ENCODE measurements at regions not wholly inside any gene's neighbourhood (a gene's known extent, or its start where the extent isn't known, plus 50 kb on each side); places are given as distances from the start of the nearest gene placed in this dataset.

DNA sequence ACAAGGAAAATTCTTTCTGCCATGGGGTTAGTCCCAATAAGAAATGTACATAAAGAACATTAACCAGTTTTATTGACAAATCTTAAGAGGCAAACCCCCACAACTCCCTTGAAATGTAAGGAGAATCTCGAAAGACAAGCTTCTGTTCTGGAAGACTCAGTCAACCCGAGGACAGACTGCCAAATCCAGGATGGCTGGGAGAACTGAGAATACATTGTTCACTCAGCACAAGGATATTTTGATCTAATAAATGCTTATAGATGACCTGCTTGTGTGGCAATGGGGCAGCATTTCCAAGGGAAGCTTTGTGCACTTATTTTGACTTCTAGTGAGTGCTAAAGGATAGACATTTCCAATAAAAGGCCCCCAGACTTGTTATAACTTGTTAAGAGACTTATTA lies 280.4 kb downstream of the DHX15 start:
- no peak for DNase-seq

GRCh38 chr4:24298911-24299310 lies 285.4 kb downstream of the DHX15 start:
- no peak for DNase-seq

GRCh38 chr4:24287096-24287495 lies 297.3 kb downstream of the DHX15 start:
- DNase-seq: no peak

- no peak for DNase-seq
Observed at GRCh38 chr4:24285759-24286158, 298.6 kb downstream of the DHX15 start.

GRCh38 chr4:24282446-24282845 lies 301.9 kb downstream of the DHX15 start:
- DNase-seq: no peak

- DNase-seq: no peak
Observed at GRCh38 chr4:24279911-24280375, 304.4 kb downstream of the DHX15 start.

- peak in 12 of 56 donors; percentile 1 to 15 (median 6) for DNase-seq
Observed at GRCh38 chr4:24279469-24279868, 304.9 kb downstream of the DHX15 start.

DNA sequence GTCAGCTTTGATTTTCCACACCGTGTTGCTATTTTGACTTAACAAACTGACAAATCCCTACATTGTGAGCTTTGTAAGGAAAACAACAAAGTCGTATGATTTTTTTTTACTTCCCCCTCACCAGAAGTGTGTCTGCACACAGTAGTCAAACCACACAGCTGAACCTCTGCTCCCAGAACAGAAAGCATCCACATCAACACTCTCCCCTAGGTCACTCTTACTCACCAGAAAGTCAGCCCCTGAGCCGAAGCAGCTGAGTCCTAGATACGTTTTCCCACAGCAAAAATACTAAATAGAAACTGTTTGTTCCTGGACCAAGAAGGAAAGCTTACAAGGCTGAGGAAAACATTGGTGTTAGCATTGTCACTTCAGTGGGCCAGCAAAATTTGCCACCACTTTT lies 305.7 kb downstream of the DHX15 start:
- no peak for DNase-seq

DNA sequence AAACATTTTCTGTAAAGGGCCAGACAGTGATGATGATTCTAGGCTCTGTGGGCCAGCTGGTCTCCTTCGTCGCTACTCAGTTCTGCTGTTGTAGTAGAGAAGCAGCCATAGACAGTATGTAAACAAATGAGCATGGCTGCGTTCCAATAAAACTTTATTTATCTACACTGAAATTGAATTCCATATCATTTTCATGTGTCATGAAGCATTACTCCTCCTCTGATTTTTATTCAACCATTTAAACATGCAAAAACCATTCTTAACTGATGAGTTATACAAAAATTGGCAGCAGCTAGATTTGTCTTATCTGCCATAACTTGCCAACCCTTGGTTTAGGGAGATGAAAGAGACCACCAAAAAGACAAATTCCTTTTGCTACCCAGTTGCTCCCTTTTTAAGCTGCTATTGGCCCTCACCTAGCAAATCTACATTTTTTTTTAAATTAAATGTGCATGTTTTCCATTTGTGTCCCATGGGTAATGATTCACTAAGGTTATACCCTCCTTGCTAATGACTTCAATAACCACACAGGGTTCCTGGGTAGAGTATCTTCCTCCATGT lies 309.9 kb downstream of the DHX15 start:
- no peak for DNase-seq

- DNase-seq: no peak
Observed at GRCh38 chr4:24273136-24273535, 311.2 kb downstream of the DHX15 start.

DNA sequence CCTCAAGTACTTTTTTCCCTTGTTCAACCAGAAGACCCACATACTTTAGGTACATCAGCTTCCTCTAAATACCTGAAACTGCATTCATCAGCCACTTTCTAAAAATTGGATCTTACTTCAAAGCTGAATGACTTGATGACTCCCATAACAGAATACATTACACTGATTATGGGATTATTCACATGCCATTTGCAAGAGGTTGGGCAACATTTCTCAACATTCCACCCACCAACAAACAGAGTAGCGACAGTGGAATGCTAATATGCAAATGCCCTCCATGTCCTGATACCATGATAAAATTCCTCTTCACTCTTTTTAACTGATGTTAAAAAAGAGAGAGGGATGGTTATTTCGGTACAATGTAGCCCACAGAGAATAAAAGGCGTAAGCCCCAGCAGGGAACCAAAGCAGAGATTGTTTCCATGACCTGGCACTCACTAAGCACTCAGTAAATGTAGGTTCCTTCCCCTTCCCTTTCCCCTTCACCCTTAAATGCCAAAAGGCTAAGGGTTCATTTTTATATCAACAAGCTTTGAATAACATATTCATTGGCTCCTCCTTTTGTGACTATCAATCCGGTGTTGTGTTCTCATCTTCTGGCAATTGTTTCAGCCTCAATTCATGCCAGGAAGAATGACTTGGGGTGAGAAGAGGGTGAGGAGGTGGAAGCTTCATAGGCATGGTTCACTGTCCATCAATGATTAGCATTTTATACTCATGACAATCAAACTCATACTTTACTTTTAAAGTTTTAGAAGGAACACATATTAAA lies 317.2 kb downstream of the DHX15 start:
- DNase-seq: no peak

- no peak for DNase-seq
Observed at GRCh38 chr4:24265989-24266388, 318.4 kb downstream of the DHX15 start.

GRCh38 chr4:24262616-24263015 lies 321.7 kb downstream of the DHX15 start:
- no peak for DNase-seq

GRCh38 chr4:24262084-24262483 lies 322.3 kb downstream of the DHX15 start:
- no peak for DNase-seq

DNA sequence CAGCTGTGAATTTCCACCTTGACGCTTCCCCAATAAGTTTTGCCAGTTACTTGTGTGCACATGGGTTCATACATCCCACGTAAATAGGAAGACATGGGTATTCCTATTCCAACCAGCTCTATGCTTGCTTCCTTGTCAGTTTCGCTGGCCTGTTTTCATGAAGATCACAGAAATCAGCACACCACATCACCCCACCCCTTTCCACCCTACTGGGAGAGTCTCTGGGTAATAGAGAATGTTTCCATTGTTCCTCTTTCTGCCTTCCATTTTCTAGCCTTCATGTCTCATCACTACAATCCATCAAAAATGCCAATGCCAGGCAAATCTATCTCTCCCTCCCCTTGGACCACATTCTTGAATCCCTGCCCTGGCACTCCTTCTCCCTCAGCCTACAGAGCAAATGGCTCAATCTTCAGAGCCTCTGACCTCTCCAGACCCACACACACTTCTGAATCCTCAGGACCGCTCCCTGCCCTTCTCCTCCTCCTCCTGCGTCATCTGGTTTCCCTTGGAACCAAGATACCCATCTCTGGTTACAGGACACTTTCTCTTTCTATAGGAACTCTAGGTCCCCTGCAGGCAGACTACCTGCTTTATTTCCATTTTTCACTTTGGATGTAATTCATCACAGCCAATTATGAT lies 323.3 kb downstream of the DHX15 start:
- DNase-seq: no peak

DNA sequence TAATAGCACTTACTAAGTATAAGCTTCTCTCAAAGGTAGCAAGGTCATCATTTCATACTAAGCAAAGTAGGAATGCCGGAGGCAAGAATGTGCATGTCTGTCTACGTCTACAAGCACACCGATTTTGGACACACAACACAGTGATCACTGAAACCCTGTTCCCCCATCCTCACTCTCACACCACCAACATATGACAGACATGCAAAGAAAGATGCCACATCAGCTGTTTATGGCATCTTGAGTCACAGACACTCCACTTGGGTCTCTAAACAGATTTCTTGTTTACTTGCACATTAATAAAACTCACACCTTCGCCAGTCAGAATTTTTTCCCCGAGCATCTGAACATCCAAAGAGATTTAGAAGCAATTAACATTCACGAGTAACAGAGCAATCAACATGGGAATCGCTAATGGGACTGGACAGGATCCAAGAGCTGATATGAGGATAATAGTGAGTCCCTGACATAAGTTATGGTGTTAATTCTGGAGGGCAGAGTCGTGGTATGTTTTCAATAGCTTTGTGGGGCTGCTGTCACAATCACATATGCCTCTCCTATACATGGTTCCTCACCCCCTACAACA lies 324.1 kb downstream of the DHX15 start:
- DNase-seq: no peak

DNA sequence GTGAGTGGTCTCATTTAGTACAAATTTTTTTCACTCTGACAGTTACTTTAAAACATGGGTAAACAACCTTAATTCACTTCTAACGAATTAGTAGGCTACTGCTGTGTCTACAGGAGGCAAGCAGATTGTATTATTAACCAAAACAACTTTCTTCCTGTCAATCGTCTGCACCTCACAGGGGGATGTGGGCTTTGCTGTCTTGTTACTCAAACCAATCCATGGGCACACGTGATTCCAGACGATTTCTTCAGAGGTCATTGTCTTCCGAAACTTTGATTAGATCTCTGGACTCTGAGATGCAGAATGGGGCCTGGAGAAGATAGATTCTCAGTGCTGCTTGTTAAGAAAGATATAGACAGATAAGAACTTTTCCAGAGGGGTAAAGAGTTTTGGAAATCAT lies 327.8 kb downstream of the DHX15 start:
- DNase-seq: no peak

DNA sequence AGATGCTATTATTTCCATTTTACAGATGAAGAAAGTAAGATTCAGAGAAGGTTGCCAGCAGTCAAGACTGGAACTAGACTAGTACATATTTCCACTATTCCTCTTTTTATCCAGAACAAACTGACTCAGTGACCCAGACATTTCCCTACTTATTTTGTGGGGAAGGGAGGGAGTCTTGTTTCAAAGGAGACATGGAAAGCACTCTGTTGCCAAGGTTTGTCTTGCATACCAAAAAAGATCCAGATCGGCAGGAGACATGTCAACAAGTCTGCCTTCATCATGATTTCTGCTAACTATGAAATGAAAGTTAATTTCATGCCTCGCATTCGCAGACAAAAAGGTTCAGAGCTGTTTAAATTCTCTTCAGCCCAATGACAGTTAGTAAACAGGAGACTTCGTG lies 328.3 kb downstream of the DHX15 start:
- no peak for DNase-seq

GRCh38 chr4:24252121-24252520 lies 332.2 kb downstream of the DHX15 start:
- no peak for DNase-seq

GRCh38 chr4:24251589-24251988 lies 332.8 kb downstream of the DHX15 start:
- no peak for DNase-seq

- DNase-seq: no peak
Observed at GRCh38 chr4:24249972-24250371, 334.4 kb downstream of the DHX15 start.

All from amygdala (tissue), 56 donors.